ENCODE measurements at regions not wholly inside any gene's neighbourhood (a gene's known extent, or its start where the extent isn't known, plus 50 kb on each side); places are given as distances from the start of the nearest gene placed in this dataset.

GRCh38 chr10:124248056-124249045, 155.0 kb upstream of the CHST15 start:
- Mint-ChIP-seq H3K4me3 (no peak overlapping the region), H3K9me3 (no peaks in the 10 kb centered on the region), H3K27ac (no peak overlapping the region), H3K4me1 (ENCODE audit: low read depth) (no peaks in the 10 kb centered on the region), H3K36me3 (ENCODE audit: low read depth) (no peaks in the 10 kb centered on the region), H3K27me3 (peaks cover 3% of the 10 kb centered on the region)
- intact Hi-C loops (cut with micrococcal nuclease): no loop called here
- DNase-seq (no peak), ATAC-seq (no peak)
- POLR2A ChIA-PET: no interaction called here
- CTCF ChIA-PET: no interaction called here
- no peak for TF ChIP-seq CTCF (IDR thresholded peaks at IDR 0.05)

DNA sequence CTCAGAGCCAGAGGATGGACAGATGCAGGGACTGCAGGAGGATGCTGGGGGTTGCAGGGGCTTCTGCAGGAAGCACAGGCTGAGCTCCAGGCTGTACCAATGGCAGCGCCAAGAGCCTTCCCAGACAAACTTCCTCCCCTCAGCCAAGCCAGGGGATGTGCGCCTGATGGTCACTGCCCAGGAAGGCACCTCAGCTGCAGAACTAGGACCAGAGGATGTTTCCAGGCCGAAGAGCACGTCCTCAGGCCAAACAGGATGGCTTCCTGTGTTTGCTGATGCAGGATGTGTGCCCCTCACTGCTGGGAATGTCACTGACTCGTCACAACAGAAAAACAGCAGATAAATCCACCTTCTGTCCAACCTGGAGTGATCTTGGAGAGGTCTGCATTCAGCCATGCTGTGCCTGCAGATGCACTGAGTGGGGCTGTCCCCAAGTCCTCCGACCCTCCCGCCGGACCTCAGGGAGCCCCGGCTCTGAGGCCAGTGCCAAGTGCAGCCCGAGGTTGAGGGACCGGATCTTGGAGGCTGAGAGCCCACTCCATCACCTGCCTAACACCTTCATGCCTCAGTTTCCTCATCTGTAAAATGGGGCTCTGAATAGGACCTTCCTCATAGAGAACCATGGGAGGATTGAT, 152.5 kb upstream of the CHST15 start:
- Mint-ChIP-seq H3K4me3 (no peak overlapping the region), H3K36me3 (ENCODE audit: low read depth) (no peaks in the 10 kb centered on the region), H3K27me3 (no peaks in the 10 kb centered on the region), H3K9me3 (no peaks in the 10 kb centered on the region), H3K27ac (no peak overlapping the region), H3K4me1 (ENCODE audit: low read depth) (no peaks in the 10 kb centered on the region)
- POLR2A ChIA-PET: no interaction called here
- intact Hi-C loops (cut with micrococcal nuclease): no loop called here
- TF ChIP-seq CTCF (IDR thresholded peaks at IDR 0.05): no peak
- ATAC-seq (no peak), DNase-seq (no peak)
- CTCF ChIA-PET: interaction anchor here (1.1 kb wide), 1 partner anchor 21 kb away, joined by 3 read pairs; no protein-coding TSS in a partner anchor

- TF ChIP-seq CTCF (IDR thresholded peaks at IDR 0.05): no peak
- CTCF ChIA-PET: interaction anchor here (1.1 kb wide), 1 partner anchor 20 kb away, joined by 3 read pairs; no protein-coding TSS in a partner anchor
- Mint-ChIP-seq H3K4me3 (no peak overlapping the region), H3K4me1 (ENCODE audit: low read depth) (no peaks in the 10 kb centered on the region), H3K27ac (no peak overlapping the region), H3K27me3 (no peaks in the 10 kb centered on the region), H3K9me3 (no peaks in the 10 kb centered on the region), H3K36me3 (ENCODE audit: low read depth) (no peaks in the 10 kb centered on the region)
- DNase-seq (no peak), ATAC-seq (no peak)
- POLR2A ChIA-PET: no interaction called here
- intact Hi-C loops (cut with micrococcal nuclease): no loop called here
These were observed 151.8 kb upstream of the CHST15 start for GRCh38 chr10:124245191-124245590.

DNA sequence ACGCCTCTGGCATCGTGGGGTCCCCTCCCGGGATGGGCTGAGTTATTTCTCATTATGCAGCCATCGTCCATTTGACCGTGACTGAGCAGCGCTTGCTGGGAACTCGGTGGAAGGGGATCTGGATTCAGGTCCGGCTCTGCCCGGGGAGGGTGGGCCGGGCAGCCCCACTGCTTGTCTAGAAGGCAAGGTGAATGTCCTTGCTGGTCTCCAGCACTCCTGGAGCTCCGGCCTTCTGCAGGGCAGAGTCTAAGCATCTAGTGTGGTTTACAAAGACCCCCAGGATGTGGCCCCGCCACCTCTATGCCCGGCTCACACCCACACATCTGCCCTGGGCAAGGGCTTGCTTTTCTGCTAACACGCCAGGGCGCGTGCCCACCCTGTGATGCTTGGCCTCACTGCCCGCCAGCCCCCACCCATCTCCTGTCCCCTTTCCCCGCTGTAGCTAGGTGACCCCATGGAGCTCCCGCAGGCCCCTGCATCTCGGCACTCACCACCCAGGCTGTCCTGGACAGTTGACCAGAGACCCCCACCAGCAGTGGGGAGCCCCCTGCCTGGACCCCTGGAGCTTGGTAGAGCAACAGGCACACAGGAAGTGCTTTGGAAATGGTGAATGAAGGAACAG, 151.0 kb upstream of the CHST15 start:
- no peaks in the 10 kb centered on the region for H3K27me3 Mint-ChIP-seq
- CTCF ChIA-PET: interaction anchor here (1.1 kb wide), 1 partner anchor 19 kb away, joined by 3 read pairs; no protein-coding TSS in a partner anchor

More for the DNA sequence above, 151.0 kb upstream of the CHST15 start:
- ATAC-seq (no peak), DNase-seq (no peak)
- POLR2A ChIA-PET: no interaction called here
- H3K9me3 Mint-ChIP-seq: no peaks in the 10 kb centered on the region
- TF ChIP-seq CTCF (IDR thresholded peaks at IDR 0.05): no peak
- no peak overlapping the region for H3K27ac Mint-ChIP-seq
- no peak overlapping the region for H3K4me3 Mint-ChIP-seq
- no peaks in the 10 kb centered on the region for H3K4me1 Mint-ChIP-seq (ENCODE audit: low read depth)
- intact Hi-C loops (cut with micrococcal nuclease): no loop called here
- H3K36me3 Mint-ChIP-seq (ENCODE audit: low read depth): no peaks in the 10 kb centered on the region

Data from activated CD8-positive, alpha-beta T cell treated with anti-CD3 and anti-CD28 coated beads for 36 hours (primary cell).